Epidermal melanocyte (primary cell): ENCODE measurements at regions not wholly inside any gene's neighbourhood (a gene's known extent, or its start where the extent isn't known, plus 50 kb on each side); places are given as distances from the start of the nearest gene placed in this dataset.
"Not testable (repeated sequence)": the region's sequence is repeated elsewhere in the genome, so short reads cannot be mapped to it uniquely, and the experiment has no call there.

Experiments used
- DNase-seq: peaks from one replicate; pipeline ENCODE4 v3.0.0; 2011; ENCODE audit warnings: low spot score; ENCODE audit not compliant: insufficient read length

DNA sequence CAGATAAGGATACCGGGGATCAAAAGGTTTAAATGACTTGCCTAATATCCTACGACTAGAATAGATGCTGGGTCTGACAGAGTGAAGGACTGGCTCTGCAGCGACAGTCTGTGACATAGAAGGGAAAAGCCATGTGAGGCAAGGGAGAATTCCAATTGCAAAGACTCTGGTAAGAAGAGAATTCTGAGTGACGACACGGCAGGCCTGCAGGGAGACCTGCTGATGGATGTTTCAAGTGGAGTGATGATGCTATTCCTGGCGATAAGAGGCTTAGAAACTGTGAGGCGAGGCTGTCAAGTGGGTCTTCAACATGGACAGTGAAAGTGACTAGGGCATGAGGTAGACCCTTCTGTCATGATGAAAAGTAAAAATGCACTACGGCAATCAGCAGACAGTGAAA is 176.6 kb upstream of the PBX1 start:
- no peak for DNase-seq

DNA sequence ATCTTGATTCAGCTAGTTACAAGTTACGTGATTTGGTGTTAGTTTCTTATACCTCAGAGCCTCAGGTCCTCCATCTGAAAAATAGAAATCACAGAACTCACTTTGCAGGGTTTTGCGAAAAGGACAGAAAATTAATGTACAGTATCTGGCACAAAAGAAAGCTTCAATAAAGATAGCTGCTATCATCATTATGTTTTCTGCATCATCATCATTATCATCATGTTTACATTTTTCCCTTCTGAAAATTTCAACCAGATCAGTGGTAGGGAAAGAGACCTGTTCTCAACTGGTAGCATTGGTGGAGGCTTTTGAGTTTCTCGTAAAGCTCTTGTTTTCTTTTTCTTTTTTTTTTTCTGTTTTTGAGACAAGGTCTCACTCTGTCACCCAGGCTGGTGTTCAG is 174.7 kb upstream of the PBX1 start:
- DNase-seq = no peak

DNA sequence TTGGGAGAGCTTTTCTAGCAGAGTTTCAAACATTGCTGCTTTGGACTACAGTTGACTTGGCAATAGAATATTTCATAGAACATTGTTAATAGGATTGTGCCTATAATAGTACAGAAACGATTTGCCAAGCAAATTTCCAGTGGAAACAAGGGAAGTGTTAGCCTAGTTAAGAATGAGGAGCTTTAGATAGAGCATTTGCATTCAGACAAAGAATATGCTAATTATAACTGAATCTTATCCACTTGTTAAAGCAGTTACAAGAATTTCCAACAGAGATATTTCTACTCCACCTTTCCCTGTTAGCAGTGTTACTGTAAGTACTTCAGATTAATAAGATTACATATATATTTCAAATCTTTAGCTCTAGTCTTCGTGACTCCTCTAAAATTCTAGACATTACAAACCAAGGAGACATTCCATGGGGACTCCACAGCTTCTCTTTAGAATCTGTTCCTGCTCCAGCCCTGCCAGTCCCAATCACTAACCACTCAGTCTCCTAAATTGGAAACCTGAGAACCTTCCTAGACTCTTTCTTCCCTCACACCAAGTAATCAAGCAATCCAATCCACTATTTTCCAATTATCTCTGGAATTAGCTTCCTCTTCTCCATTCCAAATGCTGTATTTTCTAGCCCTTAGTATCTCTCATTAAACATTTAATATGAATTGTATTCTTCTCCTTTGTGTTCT is 141.8 kb upstream of the PBX1 start:
- no peak for DNase-seq

DNA sequence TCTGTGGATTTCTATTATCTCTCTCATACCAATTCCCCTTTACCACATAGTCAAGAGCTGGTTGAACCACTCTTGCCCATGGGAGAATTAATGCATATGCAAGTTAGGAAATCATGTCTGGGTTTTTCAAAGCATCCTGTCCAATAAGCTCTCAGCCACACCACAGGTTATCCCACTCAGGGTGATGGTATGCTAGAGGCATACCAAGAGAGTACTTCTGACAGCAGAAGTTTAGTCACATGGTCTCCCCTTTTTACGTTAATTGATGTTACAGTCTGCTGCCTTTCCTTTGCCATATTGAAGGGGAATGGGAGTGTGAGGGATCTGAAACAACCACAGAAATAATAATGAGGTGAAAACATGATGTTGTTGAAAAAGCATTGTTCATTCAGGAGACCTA is 135.8 kb upstream of the PBX1 start:
- DNase-seq = no peak

DNA sequence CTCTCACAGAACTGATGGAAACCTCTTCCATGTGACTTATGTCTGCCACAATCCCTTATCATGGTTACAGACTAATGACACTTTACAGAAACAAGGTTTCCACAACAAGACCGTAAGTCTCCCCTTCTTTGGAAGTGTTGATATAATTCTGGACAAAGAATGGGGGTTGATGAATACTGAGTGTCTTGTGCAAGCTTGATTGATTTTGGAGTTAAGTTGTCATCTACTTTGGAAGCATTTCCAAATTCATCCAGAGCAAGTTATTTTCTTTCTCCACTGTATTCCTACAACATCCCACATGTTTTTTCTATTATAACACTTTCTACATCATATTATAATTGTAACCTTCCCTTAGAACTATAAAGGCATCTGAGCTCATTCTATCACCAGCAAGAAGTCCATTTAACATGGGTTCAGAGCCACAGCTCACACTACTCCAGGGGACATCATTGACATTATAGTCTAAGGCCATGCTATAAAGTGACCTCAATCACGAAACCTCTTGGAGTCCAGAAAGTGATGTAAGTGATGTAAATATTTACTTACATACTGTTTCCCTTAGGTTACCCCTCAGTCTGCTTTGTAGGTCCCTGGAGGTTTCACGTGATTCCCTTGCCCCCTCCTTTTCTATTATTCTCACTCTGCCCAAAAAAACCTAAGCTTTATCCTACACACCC is 125.7 kb upstream of the PBX1 start:
- DNase-seq = no peak

- DNase-seq = no peak
Measured at GRCh38 chr1:164433818-164434170, 125.2 kb upstream of the PBX1 start.

- DNase-seq = no peak
Measured at GRCh38 chr1:164440232-164440631, 118.8 kb upstream of the PBX1 start.

GRCh38 chr1:164443166-164443565 is 115.8 kb upstream of the PBX1 start:
- DNase-seq = no peak

GRCh38 chr1:164443836-164444235 is 115.1 kb upstream of the PBX1 start:
- DNase-seq = no peak

DNA sequence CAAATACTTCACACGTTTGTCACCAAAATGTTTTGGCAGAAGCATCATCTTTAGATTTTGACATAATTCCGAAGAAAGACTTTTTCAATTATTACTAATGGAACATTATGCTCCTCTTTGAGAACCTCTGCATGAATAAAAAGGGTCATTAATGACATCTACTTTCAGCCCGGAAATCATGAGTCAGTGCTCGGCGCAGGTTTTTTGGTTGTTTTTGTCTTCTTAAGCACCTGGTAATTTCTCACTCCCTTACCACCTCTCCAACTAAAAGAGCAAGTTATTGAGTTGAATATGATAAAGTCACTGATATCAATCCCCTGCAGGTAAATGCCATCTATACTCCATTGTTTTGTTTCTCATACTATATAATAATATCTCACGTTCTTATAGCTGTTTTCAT is 113.0 kb upstream of the PBX1 start:
- DNase-seq = no peak

GRCh38 chr1:164452549-164452948 is 106.4 kb upstream of the PBX1 start:
- no peak for DNase-seq

DNA sequence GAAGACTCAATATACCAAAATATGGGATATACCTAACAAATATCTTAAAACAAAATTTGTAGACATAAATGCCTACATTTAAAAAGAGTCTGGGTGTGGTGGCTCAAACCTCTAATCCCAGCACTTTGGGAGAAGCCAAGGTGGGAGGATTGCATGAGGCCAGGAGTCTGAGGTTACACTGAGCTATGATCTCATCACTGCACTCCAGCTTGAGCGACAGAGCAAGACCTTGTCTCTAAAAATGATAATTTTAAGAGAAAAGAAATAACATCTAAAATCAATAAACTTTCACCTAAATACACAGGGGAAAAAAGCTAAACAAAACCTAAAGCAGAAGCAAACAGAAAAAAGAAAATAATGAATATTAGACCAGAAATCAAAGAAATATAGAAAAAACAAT is 102.7 kb upstream of the PBX1 start:
- DNase-seq = no peak

- DNase-seq = not testable (repeated sequence)
Measured at GRCh38 chr1:164459176-164459575, 99.8 kb upstream of the PBX1 start.

GRCh38 chr1:164466001-164466421 is 93.0 kb upstream of the PBX1 start:
- no peak for DNase-seq

DNA sequence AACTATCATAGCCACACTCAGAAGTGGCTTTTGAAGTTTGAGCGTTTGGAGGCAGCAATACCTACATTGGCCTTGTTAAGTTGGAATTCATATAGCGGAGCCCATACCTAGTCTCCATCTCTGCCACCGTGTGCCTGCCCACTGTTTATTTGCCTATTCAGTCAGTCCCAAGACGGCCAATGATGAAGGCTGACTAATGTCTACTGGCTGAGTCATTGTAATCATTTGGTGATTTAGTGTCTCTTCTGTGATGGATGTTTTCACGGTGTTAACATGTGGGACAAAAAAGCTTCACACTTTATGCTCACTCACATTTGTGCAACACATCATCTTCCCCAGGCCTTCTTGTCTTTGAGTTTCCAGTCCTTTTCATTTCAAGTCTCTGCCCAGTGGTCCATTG is 92.6 kb upstream of the PBX1 start:
- no peak for DNase-seq

DNA sequence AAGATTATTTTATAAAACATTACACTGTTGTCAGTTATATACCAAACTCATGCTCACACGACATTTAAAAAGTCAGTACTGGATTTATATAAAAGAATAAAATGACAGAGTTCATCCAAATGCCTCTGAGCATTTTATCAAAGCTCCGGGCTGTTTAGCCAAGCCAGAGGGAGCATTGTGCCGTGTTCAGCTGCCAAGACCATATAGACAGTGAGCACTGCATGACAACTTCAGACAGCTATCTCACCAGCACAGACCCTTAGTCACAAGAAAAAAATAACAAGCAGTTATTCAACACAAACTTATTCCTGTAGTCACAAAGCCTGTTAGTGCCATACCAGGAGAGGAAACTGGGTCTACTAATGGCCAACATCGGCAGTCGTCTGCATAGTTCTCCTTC is 88.0 kb upstream of the PBX1 start:
- DNase-seq = no peak

GRCh38 chr1:164472841-164473240 is 86.1 kb upstream of the PBX1 start:
- no peak for DNase-seq

DNA sequence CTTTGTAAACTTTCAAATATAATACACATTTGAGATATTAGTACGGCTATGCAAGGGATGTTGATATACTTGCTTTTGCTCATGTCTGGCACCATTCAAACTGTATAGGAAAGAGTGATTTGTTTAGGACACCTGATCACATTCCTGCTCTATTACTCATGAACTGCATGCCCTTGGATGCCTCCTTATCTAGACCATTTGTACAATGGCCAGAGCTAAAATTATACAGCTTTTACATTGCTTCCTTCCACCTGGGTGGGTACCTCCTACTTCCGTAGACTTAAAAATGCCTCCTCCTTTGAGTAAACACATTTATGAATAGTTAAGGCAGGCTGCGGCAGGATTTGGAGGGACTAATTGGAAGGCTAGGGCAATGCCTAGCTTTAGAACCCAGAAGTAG is 85.4 kb upstream of the PBX1 start:
- no peak for DNase-seq

DNA sequence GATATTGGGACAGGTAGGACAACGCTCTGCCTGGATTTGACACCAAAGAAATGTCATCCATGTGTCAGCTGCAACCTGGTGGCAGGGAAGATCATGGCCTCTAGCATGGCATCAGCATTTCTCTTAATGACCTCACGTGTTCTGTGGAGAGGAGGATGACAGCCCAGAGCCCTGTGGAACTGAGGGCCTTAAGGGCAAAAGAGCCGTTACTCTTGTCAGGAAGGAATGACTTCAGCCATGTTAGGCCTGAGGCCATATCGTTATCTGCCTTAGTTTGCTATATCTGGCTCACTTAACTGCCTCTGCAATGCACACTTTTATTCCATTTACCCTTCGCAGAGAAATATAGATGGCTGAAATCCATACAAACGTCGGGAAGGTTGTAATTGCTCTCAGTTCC is 83.2 kb upstream of the PBX1 start:
- DNase-seq = no peak

DNA sequence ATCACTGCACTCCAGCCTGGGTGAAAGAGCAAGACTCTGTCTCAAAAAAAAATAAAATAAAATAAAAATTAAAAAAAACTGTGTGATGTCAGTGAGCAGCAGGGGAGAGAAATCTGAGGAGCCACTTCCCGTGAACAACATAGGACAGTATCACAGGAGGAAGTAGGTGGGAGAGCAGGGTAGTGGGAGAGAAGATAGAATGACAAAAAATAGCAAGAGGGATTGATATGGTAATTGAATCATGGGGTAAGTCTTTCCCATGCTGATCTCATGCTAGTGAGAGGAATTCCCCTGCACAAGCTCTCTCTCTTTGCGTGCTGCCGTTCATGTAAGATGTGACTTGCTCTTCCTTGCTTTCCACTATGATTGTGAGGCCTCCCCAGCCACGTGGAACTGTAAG is 81.6 kb upstream of the PBX1 start:
- DNase-seq = no peak

GRCh38 chr1:164479242-164479641 is 79.7 kb upstream of the PBX1 start:
- no peak for DNase-seq

DNA sequence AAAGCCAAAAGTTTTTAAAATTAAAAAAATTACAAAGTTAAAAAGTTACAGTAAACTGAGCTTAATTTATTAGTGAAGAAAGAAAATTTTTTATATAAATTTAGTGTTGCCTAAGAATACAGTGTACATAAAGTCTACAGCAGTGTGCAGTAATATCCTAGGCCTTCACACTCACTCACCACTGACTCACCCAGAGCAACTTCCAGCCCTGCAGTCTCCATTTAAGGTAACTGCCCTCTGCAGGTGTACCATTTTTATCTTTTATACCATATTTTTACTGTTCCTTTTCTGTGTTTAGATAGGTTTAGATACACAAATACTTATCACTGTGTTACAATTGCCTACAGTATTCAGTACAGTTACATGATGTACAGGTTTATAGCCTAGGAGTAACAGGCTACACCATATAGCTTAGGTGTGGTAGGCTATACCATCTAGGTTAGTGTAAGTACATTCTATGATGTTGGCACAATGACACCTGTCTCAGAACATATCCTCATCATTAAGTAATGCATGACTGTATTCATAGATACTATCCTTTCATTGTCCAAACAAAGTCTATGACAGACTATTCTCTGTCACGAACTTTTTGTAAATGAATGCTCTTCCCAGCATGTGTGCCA is 78.6 kb upstream of the PBX1 start:
- no peak for DNase-seq

GRCh38 chr1:164495905-164496304 is 63.1 kb upstream of the PBX1 start:
- DNase-seq = no peak
